Mammary epithelial cell (primary cell): ENCODE measurements at regions not wholly inside any gene's neighbourhood (a gene's known extent, or its start where the extent isn't known, plus 50 kb on each side); places are given as distances from the start of the nearest gene placed in this dataset.
"Not testable (repeated sequence)": the region's sequence is repeated elsewhere in the genome, so short reads cannot be mapped to it uniquely, and the experiment has no call there.

Source experiments
- EZH2 ChIP-seq: IDR thresholded peaks from 2 replicates; pipeline ENCODE4 v1.6.1; 2012; ENCODE audit warnings: low read length, inconsistent platforms, borderline replicate concordance
- TF ChIP-seq, protein P1 (sequence below), 2 donors: IDR thresholded peaks in 1 of 2; conservative IDR thresholded peaks in 1 of 2; 2 replicates each; pipeline ENCODE4 v1.5.1; 2011 to 2012; ENCODE audit warnings: inconsistent platforms in 2 of 2, low read length in 2 of 2, mild to moderate bottlenecking in 2 of 2, control low read depth in 1 of 2, low read depth in 1 of 2; ENCODE audit not compliant: insufficient read depth in 1 of 2; ENCODE audit errors: extremely low read depth in 1 of 2

DNA sequence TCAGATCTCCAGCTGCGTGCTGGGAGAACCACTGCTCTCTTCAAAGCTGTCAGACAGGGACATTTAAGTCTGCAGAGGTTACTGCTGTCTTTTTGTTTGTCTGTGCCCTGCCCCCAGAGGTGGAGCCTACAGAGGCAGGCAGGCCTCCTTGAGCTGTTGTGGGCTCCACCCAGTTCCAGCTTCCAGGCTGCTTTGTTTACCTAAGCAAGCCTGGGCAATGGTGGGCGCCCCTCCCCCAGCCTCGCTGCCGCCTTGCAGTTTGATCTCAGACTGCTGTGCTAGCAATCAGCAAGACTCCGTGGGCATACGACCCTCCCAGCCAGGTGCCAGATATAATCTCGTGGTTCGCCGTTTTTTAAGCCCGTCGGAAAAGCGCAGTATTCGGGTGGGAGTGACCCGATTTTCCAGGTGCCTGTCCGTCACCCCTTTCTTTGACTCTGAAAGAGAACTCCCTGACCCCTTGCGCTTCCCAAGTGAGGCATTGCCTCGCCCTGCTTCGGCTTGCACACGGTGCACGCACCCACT, 288.2 kb downstream of the RASEF start:
- TF ChIP-seq, protein P1, sequence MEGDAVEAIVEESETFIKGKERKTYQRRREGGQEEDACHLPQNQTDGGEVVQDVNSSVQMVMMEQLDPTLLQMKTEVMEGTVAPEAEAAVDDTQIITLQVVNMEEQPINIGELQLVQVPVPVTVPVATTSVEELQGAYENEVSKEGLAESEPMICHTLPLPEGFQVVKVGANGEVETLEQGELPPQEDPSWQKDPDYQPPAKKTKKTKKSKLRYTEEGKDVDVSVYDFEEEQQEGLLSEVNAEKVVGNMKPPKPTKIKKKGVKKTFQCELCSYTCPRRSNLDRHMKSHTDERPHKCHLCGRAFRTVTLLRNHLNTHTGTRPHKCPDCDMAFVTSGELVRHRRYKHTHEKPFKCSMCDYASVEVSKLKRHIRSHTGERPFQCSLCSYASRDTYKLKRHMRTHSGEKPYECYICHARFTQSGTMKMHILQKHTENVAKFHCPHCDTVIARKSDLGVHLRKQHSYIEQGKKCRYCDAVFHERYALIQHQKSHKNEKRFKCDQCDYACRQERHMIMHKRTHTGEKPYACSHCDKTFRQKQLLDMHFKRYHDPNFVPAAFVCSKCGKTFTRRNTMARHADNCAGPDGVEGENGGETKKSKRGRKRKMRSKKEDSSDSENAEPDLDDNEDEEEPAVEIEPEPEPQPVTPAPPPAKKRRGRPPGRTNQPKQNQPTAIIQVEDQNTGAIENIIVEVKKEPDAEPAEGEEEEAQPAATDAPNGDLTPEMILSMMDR (conservative IDR thresholded peaks at IDR 0.05 in 1 of 2, IDR thresholded peaks at IDR 0.05 in 1 of 2; ENCODE audit: extremely low read depth in 1 of 2, insufficient read depth in 1 of 2, low read depth in 1 of 2, low read length in 2 of 2), result not testable (repeated sequence)
- not testable (repeated sequence) for TF ChIP-seq EZH2
